ENCODE measurements at regions not wholly inside any gene's neighbourhood (a gene's known extent, or its start where the extent isn't known, plus 50 kb on each side); places are given as distances from the start of the nearest gene placed in this dataset.

- H3K9me3 ChIP-seq, result peaks cover 8 to 10% of the 10 kb centered on the region in 2 donors
- TF ChIP-seq POLR2A (IDR thresholded peaks at IDR 0.05) (no peak), POLR2AphosphoS5 (IDR thresholded peaks at IDR 0.05) (no peak), CTCF (IDR thresholded peaks at IDR 0.05) (no peak)
- intact Hi-C loops (cut with DNase I; ENCODE audit: low total_unique reads), result no loop called here
- no peak for DNase-seq (ENCODE audit: low spot score in 2 of 2)
- H3K27me3 ChIP-seq, result no peaks in the 10 kb centered on the region
- no peak overlapping the region for H3K27ac ChIP-seq
- H3K36me3 ChIP-seq, result no peaks in the 10 kb centered on the region
- no peak overlapping the region for H3K4me3 ChIP-seq
- H3K4me1 ChIP-seq, result no peaks in the 10 kb centered on the region
These were observed 51.6 kb upstream of the PMEPA1 start for GRCh38 chr20:57761413-57761734.

GRCh38 chr20:57760698-57761412 lies 51.0 kb upstream of the PMEPA1 start:
- Histone ChIP-seq H3K4me1 (no peaks in the 10 kb centered on the region), H3K9me3 (peaks cover 8 to 10% of the 10 kb centered on the region in 2 donors), H3K36me3 (no peaks in the 10 kb centered on the region), H3K27ac (no peak overlapping the region), H3K4me3 (no peak overlapping the region), H3K27me3 (no peaks in the 10 kb centered on the region)
- DNase-seq (ENCODE audit: low spot score in 2 of 2), result no peak
- no peak for TF ChIP-seq POLR2A (IDR thresholded peaks at IDR 0.05)
- no peak for TF ChIP-seq CTCF (IDR thresholded peaks at IDR 0.05)
- TF ChIP-seq POLR2AphosphoS5 (IDR thresholded peaks at IDR 0.05), result no peak
- intact Hi-C loops (cut with DNase I; ENCODE audit: low total_unique reads), result no loop called here

GRCh38 chr20:57759724-57760123 lies 49.9 kb upstream of the PMEPA1 start:
- H3K36me3 ChIP-seq, result no peaks in the 10 kb centered on the region
- intact Hi-C loops (cut with DNase I; ENCODE audit: low total_unique reads), result no loop called here

More at GRCh38 chr20:57759724-57760123, 49.9 kb upstream of the PMEPA1 start:
- Histone ChIP-seq H3K27ac (no peak overlapping the region), H3K4me1 (no peaks in the 10 kb centered on the region), H3K9me3 (peaks cover 4 to 6% of the 10 kb centered on the region in 2 donors), H3K27me3 (no peaks in the 10 kb centered on the region), H3K4me3 (no peak overlapping the region)
- no peak for TF ChIP-seq CTCF (IDR thresholded peaks at IDR 0.05)
- no peak for DNase-seq (ENCODE audit: low spot score in 2 of 2)

Data from breast epithelium (tissue), 4 donors.